ENCODE measurements at regions not wholly inside any gene's neighbourhood (a gene's known extent, or its start where the extent isn't known, plus 50 kb on each side); places are given as distances from the start of the nearest gene placed in this dataset.

DNA sequence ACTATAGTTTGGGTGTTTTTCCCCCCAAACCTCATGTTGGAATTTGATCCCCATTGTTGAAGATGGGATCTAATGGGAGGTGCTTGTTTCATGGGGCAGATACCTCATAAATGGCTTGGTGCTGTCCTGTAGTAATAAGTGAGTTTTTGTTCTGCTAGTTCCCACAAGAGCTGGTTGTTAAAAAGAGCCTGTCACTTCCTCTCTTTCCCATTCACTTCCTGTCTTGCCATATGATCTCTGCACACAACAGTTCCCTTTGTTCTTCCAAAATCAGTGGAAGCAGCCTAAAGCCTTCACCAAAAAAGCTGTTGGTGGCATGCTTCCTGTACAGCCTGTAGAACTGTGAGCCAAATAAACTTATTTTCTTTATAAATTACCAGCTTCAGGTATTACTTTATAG lies 768.2 kb upstream of the VRK2 start:
- TF ChIP-seq POLR2A (IDR thresholded peaks at IDR 0.05; ENCODE audit: insufficient read depth in 1 of 2, low read depth in 2 of 2, low read length in 2 of 2) (no peak), BCL6 (CRISPR knock-in tag; IDR thresholded peaks at IDR 0.05) (no peak), ZNF331 (CRISPR knock-in tag; IDR thresholded peaks at IDR 0.05) (no peak), MIER3 (CRISPR knock-in tag; IDR thresholded peaks at IDR 0.05; ENCODE audit: borderline replicate concordance) (no peak), EZH2 (conservative IDR thresholded peaks at IDR 0.05; ENCODE audit: low read depth, low read length) (no peak), FOXM1 (CRISPR knock-in tag; IDR thresholded peaks at IDR 0.05) (no peak), NONO (IDR thresholded peaks at IDR 0.05) (no peak), NONO (CRISPR knock-in tag; conservative IDR thresholded peaks at IDR 0.05) (no peak)
- TF ChIP-seq, protein P1, sequence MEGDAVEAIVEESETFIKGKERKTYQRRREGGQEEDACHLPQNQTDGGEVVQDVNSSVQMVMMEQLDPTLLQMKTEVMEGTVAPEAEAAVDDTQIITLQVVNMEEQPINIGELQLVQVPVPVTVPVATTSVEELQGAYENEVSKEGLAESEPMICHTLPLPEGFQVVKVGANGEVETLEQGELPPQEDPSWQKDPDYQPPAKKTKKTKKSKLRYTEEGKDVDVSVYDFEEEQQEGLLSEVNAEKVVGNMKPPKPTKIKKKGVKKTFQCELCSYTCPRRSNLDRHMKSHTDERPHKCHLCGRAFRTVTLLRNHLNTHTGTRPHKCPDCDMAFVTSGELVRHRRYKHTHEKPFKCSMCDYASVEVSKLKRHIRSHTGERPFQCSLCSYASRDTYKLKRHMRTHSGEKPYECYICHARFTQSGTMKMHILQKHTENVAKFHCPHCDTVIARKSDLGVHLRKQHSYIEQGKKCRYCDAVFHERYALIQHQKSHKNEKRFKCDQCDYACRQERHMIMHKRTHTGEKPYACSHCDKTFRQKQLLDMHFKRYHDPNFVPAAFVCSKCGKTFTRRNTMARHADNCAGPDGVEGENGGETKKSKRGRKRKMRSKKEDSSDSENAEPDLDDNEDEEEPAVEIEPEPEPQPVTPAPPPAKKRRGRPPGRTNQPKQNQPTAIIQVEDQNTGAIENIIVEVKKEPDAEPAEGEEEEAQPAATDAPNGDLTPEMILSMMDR (CRISPR knock-in tag; IDR thresholded peaks at IDR 0.05), result no peak
